ENCODE measurements at regions not wholly inside any gene's neighbourhood (a gene's known extent, or its start where the extent isn't known, plus 50 kb on each side); places are given as distances from the start of the nearest gene placed in this dataset.

- Histone ChIP-seq H4K20me1 (replicated peaks; ENCODE audit: control insufficient read depth, insufficient read depth, low read length) (no peaks in the 10 kb centered on the region), H2AFZ (ENCODE audit: low read depth, low read length) (no peak overlapping the region), H3K27ac (ENCODE audit: extremely low read depth, low read depth, low read length) (no peak overlapping the region), H3K9me1 (ENCODE audit: control insufficient read depth, insufficient read depth, low read length) (no peaks in the 10 kb centered on the region), H3K4me2 (ENCODE audit: insufficient read depth, low read length) (no peak overlapping the region), H3K9me3 (replicated peaks; ENCODE audit: control insufficient read depth, insufficient read depth, low read depth, low read length) (no peaks in the 10 kb centered on the region; the same call in 1 of the 2 replicates), H3K79me2 (ENCODE audit: control insufficient read depth, insufficient read depth, low read length) (no peaks in the 10 kb centered on the region), H3K9ac (ENCODE audit: insufficient read depth in 1 of 2, low read depth in 2 of 2, low read length in 2 of 2) (no peak overlapping the region), H3K36me3 (ENCODE audit: control insufficient read depth, insufficient read depth, low read length) (no peaks in the 10 kb centered on the region), H3K4me3 (no peak overlapping the region), H3K27me3 (ENCODE audit: control insufficient read depth in 2 of 2, insufficient read depth in 2 of 2, low read length in 2 of 2) (no peaks in the 10 kb centered on the region), H3K4me1 (replicated peaks in 1 of 2; ENCODE audit: control insufficient read depth in 2 of 2, insufficient read depth in 2 of 2, low read length in 2 of 2) (no peaks in the 10 kb centered on the region)
- FAIRE-seq (no peak), DNase-seq (ENCODE audit: extremely low read depth in 1 of 4, low spot score in 3 of 4) (no peak), ATAC-seq (no peak)
- 1% methylated on average over 6 of the region's 6 CpGs for WGBS (ENCODE audit: insufficient coverage, low coverage, missing lambda C conversion rate)
- no TSS peak for BruUV-seq (replicated peaks)
- intact Hi-C loops (cut with micrococcal nuclease) = no loop called here
- ChIA-PET POLR2A (no interaction called here), CTCF (ENCODE audit: low intra/inter-chr PET ratio) (no interaction called here)
- in situ Hi-C loops (cut with MboI) = no loop called here
- TF ChIP-seq ZNF609 (CRISPR knock-in tag; IDR thresholded peaks at IDR 0.05; ENCODE audit: borderline replicate concordance) (no peak), TSHZ1 (CRISPR knock-in tag; IDR thresholded peaks at IDR 0.05) (no peak), ZNF431 (CRISPR knock-in tag; IDR thresholded peaks at IDR 0.05) (no peak), ZNF707 (CRISPR knock-in tag; conservative IDR thresholded peaks at IDR 0.05) (no peak), KDM5B (IDR thresholded peaks at IDR 0.05; ENCODE audit: insufficient replicate concordance, low read depth, low read length) (no peak), ZC3H11A (IDR thresholded peaks at IDR 0.05; ENCODE audit: low read depth, low read length) (no peak), ZNF3 (CRISPR knock-in tag; IDR thresholded peaks at IDR 0.05) (no peak), ZNF449 (CRISPR knock-in tag; IDR thresholded peaks at IDR 0.05) (no peak), HMG20A (CRISPR knock-in tag; conservative IDR thresholded peaks at IDR 0.05) (no peak), ZNF184 (CRISPR knock-in tag; IDR thresholded peaks at IDR 0.05) (no peak)
Observed at GRCh38 chr1:193856261-193856660, 669.8 kb upstream of the B3GALT2 start.

All from K562 (cell line).